Epidermal melanocyte (primary cell): ENCODE measurements at regions not wholly inside any gene's neighbourhood (a gene's known extent, or its start where the extent isn't known, plus 50 kb on each side); places are given as distances from the start of the nearest gene placed in this dataset.
"Not testable (repeated sequence)": the region's sequence is repeated elsewhere in the genome, so short reads cannot be mapped to it uniquely, and the experiment has no call there.

Source experiments
- DNase-seq: peaks from one replicate; pipeline ENCODE4 v3.0.0; 2011; ENCODE audit warnings: low spot score; ENCODE audit not compliant: insufficient read length

DNA sequence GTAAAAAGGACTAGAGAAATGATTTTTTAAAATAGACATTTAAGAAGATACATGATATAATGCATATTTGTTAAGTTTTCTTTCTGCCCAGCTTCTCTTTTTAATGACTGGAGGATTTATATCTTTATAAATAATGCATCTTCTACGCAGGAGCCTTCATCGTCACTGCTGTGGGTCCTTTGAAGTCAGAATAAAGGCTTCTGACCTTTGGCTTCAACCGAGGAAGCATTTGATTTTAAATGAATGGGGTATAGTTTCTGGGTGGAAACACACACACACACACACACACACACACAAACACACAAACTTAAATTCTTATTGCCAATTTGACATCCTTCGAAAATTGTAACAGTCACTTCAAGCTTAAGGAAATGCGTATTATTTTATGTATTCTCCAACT, 690.9 kb downstream of the BRINP3 start:
- DNase-seq = no peak

DNA sequence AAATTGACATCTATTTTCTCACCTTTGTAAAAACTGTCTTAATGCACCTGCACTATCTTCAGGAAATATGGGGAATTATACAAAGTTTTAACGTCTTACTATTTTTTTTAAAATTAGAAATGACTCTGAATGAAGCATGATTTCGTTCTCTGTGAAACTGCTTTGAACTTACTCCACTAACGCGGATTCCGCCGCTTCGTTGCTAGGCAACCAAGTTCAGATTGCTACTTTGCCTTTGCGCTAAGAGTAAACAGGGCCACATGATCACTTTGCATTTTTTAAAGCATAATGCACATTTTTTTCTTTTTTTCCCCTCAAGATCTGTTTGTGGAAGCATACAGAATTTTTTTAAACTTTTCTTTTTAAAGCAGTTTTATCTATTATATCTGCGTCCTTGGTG, 690.5 kb downstream of the BRINP3 start:
- no peak for DNase-seq

DNA sequence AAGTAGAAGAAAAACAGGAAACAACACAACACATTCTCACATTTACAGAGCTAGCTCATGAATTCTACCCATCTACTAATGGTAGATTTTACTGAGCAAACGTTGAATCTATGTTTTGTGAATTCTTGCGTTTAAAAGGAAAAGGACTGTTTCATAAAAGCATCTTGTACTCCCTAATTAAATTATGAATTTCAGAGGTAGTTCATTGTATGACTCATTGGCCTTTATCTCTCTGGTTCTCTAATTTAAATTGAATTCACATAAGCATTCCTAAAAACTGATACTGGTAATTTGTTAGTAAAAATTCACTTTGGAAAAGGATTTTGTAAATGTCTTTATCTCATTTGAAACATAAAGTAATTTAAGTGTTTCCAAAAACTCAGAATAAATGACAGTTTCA, 687.3 kb downstream of the BRINP3 start:
- DNase-seq = no peak

DNA sequence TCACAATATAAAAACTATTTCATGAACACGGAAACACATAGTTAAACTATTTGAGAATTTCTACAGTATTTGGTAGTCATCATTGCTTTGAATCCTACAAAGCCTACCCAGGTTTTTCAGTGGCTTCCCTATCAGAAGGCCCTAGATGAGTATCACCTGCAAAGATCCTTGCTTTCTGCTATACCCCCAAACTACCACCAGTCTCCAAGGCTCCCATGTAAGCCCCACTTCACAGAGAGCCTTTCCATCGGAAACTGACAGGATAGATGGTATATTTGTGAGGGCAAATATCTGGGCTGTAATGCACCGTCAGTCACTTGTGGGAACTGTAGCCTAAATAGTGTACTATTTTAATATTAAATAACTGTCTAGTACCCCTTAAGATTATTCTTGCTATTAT, 674.3 kb downstream of the BRINP3 start:
- no peak for DNase-seq

DNA sequence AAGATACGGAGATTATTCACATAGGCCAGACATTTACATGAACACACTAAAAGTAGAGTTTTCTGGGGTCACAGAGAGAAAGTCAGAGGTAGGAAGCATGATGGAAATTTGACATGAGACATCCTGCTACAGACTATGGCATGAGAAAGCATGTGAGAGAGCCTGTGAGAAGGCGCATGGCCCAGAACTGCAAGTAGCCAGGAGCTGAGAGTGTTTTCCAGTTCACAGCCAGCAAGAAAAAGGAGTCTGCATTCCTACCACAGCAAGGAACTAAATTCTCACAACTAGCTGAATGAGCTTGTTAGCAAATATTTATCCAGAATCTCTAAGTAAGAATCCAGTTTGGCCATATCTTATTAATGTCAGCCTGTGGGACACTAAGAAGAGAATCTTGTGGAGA, 673.3 kb downstream of the BRINP3 start:
- DNase-seq = no peak

DNA sequence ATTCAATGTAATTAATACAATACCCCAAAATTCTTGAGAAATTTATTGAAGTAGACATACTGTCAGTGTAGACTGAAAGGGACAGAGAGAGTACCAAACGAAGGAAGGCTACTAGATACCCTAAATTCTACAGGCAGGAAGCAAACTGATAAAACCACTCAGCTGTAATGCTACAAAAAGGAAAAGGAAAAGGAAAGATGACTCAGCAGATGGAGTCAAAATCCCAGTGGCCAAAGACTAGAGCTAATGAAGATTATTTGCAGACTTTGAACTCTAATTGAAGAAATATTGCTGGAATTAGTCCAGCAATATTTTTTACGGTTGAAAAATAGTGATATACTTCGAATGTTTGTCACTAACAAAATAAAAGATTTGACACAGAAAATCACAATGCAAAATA, 671.9 kb downstream of the BRINP3 start:
- no peak for DNase-seq

DNA sequence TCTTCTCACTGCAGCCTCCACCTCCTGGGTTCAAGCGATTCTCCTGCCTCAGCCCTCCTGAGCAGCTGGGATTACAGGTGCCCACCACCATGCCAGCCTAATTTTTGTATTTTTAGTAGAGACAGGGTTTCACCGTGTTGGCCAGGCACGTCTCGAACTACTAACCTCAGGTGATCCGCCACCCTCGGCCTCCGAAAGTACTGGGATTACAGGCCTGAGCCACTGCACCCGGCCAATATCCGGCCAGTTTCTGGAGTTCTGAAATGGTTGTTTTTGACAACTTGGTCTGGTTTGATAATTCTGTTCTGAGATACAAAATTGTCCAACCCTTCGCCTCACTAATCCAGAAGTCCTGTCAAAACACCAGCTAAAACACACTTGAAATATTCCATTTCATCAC, 667.0 kb downstream of the BRINP3 start:
- not testable (repeated sequence) for DNase-seq

DNA sequence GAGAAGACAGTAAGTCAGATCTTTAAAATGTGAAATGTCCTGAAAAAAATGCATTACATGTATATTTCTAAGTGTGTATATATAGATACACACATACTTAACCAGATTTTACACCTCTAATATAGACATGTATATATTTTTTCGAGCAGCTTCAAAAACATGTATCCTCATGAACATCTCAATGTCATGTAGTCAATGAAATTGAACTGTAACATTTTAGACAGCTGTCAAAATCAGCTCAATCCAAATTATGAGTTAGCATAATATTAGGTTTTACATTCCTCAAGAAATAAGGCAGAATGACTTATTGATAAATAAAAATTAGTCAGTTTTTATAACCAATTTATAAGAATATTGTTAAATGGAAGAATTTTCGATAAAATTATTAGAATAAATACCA, 665.7 kb downstream of the BRINP3 start:
- DNase-seq = no peak

DNA sequence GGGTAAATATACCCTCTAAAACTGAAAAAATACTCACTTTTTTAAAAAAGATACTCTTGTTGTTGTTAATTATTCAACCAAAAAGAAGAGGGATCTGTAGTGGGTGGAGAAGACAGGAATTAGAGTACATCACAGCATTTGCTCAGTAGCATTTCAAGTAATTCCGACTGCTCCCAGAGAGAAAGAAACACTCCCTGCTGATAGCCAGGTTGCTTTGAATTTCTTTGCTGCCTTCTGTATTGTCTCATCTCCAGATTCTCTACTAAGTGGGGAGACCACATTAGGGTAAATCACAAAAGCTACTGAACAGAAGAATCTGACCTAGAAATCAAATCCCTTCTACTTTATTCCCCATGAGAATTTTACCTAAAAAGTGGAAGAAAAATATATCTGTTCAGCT, 661.1 kb downstream of the BRINP3 start:
- DNase-seq = no peak

DNA sequence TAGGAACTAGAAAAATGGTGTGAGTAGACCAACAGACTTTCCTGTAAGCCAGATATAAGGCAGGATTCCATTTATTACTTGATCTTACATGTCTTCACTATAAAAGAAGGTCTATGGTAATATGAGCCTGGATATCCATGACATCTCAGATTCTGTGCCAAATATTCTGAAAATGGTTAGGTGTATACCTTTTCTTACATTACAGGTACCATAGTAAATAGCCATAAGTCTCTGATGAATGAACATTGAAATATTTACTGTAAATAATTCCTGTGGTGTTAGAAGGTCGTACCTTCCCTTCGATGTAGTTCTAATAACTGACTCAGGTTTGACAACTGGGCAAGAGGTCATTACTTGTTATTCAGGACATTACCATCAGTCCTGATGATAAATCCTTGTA, 657.9 kb downstream of the BRINP3 start:
- no peak for DNase-seq

DNA sequence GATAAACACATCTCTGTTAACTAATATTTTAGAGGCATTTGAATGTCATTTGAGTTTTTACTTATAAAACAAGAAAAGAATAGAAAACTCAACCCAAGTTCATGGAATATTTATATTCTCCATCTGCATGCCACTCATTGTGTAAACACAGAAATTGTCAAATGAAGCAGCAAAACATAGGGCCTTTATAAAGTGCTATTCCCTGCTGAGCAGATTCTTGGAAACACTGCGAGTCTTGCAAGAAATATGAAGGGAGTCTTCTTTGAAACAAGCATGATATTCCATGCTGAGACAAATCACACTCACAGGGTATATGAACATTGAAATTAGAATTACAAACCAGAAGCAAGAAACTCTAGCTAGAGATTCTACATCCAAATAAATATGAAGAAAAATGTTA, 655.8 kb downstream of the BRINP3 start:
- DNase-seq = no peak

DNA sequence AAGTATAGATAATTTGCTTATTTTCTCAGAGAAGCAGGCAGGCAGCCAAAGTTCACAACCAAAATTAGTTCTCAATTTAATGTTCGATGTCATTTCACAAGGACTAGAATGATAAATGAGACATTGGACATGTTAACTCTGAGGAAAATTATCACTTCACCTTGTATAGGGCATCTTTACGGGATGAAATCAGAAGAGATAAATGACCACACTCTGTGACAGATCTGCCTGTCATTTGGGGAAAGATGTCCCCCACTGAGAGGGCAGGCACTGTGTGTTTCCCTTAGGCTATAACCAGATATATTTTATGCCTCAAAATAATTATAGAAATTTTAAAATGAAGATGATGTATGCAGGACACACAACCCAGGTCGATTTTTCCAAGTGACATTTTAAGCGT, 642.9 kb downstream of the BRINP3 start:
- no peak for DNase-seq

DNA sequence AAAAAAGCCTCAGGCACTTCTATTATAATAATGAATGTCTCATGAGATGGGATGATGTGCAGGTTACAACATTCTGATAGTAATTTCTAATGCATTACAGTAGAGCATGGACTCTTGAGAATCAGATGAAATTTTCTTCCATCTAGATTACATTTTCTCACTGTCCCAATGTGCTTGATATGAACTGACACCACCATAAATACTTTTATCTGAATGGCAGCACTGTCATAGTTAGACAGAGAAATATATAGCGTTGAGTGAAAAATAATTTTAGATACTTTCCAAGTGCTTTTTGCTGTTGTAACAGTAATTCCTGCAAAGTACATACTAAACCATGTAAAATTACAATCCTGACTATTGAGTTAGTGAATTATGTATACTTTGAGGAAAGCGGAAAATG, 630.1 kb downstream of the BRINP3 start:
- DNase-seq = no peak

DNA sequence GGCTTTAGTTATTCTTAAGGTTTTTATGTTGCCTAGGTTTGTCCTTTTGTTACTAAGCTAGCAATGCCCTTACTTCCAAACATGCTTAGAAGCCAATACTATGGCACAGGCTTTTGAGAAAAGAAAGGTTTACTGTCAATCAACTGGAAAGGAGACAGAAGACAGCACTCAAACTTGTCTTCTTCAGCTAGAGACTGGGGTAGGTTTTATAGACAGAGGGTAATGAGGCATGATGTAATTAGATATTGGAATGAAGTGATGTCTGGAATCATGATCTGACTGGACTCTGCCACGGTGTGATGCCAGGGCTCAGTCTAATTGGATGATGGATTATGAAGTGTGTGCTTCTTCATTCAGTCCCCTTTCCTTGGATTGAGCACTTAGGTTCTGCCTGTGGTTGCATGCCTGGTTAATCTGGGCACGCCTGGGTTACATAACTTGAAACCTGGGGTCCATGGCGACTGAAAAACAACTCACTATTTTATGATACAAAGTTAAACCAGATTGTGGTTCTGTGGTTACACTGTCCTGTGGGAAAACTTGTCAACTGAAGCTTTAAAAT, 625.8 kb downstream of the BRINP3 start:
- no peak for DNase-seq

DNA sequence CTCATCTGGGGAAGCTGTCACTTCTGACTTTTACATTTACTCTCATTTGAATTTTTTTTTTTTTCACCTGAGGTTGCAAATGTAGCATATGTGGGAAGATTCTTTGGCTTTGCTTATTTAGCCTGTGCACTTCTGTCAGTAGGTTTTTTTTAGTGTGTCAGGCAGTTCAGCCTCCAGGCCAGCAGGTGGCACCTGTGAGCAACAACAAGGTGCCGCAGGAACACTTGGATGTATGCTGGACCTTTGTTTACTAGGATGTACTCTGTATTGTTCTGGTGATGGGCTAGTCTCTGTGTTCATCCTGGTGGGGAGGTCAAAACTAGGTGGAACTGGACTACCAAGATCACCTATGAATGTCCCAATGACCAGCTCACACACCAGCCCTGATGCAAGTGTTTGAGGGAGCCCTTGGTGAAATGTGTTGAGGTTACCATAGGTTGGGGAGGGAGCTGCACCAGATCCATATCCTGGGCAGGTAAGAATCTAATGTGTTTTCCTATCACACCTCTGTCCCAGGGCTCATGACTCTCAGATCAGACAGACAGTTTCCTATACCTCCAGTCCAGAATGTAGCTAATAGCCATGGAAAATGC, 618.2 kb downstream of the BRINP3 start:
- no peak for DNase-seq

DNA sequence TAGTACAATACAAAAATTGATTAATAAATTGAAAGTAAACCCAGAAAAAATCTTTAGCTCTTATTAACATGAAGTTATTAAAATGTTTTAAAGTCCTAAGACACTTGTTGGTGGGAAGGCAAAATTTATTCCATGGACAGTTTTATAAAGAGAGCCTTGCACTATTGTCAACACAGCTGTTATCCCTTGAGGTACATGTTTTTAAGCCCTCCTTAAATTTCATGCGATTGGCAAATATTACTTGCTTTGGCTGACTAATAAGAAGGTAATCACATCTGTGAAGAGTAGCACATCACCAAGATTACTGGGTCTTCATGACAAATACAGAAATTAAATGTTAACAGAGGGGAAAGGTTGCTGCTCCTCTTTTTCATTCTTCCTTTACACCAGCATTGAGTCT, 611.1 kb downstream of the BRINP3 start:
- no peak for DNase-seq

DNA sequence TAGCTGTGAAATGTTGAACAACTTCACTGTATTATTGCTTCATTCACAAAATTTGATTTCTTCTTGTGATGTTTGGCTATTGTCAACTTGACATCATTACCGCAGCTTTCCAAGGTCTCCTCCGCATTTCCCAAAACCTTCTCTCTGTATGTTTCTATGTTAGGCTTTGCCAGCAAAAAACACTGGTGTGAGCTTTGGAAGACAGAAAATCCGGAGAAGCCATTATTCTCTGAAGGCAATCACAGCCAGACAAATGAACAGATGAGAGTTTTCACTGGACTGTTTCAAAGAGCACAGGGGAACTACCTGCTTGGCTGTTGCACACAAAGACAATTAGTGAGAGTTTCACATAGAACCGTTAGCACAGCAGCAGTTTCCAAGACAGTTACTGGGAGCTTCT, 609.6 kb downstream of the BRINP3 start:
- DNase-seq = no peak

DNA sequence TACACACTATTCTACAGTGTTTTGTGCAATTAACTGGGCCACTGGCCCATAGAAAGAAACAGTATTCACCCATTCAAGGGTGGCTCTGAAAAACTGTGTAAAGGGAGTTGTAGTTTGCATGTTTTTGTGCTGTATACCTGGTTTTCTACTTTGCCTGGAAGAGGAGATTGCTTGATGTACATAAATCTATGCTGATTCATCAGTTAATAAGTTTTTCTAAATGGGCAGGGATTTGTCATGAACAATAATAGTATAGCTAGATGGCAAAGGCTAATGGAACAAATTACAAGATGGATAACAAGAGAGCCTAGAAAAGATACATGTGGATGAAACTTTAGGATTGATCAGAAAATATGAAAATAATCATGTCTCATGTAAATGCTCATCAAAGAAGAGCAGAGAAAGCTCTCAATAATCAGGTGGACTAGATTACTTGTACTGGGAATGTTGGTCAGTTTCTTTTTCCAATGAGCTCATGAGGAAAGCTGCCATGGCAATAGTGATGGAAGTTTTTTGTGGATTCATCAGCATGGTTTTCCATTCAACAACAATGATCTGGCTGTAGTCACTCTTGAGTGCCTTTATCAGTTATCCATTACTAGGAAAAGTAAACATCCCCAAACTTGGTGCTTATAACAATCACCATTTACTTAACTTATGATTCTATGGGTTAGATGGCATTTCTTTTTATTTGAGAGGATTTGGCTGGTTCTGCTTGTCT, 602.8 kb downstream of the BRINP3 start:
- DNase-seq = no peak

DNA sequence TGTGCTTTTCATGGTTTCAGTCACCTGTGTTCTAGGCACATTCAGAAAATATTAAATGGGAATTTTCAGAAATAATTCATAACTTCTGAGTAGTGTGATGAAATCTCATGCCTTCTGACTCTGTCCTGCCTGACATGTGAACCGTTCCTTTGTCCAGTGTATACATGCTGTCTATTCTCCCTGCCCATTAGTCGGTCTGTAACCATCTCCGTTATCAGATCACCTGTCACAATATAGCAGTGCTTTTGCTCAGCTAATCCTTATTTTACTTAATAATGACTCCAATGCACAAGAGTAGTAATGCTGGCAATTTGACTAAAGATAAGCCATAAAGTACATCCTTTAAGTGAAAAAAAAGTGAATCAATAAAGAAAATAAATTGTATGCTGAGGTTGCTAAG, 597.5 kb downstream of the BRINP3 start:
- no peak for DNase-seq

DNA sequence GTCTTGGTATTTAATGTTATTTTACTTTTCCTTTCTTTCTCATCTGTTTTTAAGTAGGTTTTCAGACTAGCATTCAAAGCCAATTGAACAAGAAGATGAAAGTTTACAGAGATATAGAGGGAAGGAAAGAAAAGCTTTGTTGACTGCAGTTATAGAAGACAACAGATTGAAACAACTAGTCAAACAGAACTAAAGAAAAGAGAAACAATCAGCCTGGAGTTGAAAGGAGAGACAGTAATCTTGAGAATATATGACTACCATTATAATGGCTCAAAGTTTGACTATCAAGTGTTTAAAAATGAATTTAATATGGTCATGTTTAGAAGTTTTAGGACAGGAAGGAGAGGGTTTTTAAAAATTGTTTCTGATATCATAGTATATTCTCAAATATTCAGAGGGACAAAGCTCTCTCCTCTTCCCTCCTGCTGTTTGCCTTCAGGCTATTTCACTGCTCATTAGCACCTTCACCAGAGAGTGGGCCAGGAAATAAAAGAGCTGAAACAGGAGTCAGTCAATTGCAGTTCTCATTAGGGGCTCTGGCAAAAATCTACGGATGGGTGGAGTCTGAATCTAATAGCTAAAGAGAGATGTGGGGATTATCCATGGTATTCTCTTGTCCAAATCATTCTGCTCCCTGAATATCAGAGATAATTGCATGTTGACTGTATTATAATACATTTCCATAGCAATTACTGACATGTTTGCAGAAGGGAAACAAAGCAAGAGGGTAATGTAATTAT, 577.8 kb downstream of the BRINP3 start:
- no peak for DNase-seq

DNA sequence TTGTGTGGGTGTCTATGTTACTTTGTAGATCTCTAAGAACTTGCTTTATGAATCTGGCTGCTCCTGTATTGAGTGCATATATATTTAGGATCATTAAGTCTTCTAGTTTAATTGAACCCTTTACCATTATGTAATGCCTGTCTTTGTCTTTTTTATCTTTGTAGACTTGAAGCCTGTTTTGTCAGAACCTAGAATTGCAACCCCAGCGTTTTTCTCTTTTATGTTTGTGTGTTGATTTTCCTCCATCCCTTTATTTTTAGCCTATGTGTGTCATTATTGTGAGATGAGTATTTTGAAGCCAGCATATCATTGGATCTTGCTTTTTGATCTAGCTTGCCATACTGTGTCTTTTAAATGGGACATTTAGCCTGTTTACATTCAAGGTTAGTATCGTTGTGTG, 573.2 kb downstream of the BRINP3 start:
- DNase-seq = no peak

DNA sequence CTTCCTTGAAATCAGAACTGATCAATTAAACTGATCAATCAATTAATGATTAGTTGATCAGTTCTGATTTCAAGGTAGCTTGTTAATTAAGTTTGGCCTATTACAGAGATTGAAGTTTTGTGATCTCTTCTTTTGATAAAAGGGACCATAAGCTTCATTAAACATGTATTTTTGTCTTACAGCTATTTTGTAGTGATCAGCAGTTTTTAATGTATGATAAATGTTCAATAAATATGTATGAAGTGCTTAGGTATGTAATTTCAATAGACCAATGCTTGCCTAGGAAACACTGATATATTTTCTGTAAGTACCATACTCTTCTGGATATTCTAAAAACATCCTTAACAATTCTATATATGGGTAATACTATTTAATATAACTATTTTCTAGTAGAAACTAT, 569.6 kb downstream of the BRINP3 start:
- DNase-seq = no peak

DNA sequence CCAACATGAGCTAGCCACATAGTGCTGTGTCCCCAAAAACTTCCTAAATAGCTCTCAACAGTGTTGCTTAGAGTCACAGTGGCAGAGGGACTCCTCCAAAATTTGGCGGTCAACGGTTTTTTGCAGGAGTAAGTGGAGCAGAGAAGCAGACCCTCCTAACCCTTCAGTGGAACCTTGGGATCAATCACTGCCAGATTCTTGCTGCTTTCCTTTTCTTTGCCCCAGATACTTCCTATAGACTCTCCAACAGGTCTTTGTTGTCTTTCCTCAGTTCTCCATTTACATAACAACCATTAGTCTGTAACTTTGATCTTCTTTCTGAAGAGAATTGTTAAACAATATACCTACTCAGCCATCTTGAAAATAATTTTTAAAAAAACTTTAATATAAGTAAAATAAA, 556.1 kb downstream of the BRINP3 start:
- DNase-seq = no peak
